SH-SY5Y (cell line): ENCODE measurements at regions not wholly inside any gene's neighbourhood (a gene's known extent, or its start where the extent isn't known, plus 50 kb on each side); places are given as distances from the start of the nearest gene placed in this dataset.

Experiments used
- GATA2 ChIP-seq: IDR thresholded peaks from 2 replicates; pipeline ENCODE4 v1.6.1; 2011; ENCODE audit warnings: mild to moderate bottlenecking, low read depth, low read length
- GATA3 ChIP-seq: IDR thresholded peaks from 2 replicates; pipeline ENCODE4 v1.6.1; 2011; ENCODE audit warnings: low read depth, mild to moderate bottlenecking, low read length, moderate library complexity

GRCh38 chr1:188723332-188724020, 1754.2 kb downstream of the BRINP3 start:
- TF ChIP-seq GATA3 (no peak), GATA2 (no peak)
